HEK293 (cell line): ENCODE measurements at regions not wholly inside any gene's neighbourhood (a gene's known extent, or its start where the extent isn't known, plus 50 kb on each side); places are given as distances from the start of the nearest gene placed in this dataset.

Experiments
- ZIC2 ChIP-seq: fragments of 450-650 bp; formaldehyde crosslinking; IDR thresholded peaks from 2 replicates; pipeline ENCODE4 v1.5.1; 2016; ENCODE audit warnings: missing biosample characterization, missing genetic modification characterization
- TF ChIP-seq, protein P1 (sequence below): fragments of 450-650 bp; formaldehyde crosslinking; IDR thresholded peaks from 2 replicates; pipeline ENCODE4 v1.5.1; 2016; ENCODE audit warnings: missing biosample characterization, missing genetic modification characterization

DNA sequence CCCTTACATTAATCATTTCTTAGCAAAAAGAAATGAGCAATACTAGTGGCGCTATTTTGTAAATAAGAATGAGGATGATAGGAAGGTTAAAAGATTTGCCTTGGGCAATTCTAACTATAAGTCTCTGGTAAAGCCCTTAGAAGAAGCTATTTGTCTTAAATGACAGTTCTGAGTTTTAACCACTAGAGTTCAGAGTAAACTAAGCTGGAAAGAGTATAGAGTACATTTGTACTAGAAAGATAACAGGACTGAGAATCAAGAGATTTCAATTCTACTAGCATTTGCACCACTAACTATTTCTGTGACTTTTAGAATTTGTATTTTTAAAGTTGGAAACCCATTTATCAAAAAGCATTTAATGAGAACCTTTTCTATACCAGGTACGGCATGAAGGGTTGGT is 750.3 kb downstream of the OLFM4 start:
- TF ChIP-seq, protein P1, sequence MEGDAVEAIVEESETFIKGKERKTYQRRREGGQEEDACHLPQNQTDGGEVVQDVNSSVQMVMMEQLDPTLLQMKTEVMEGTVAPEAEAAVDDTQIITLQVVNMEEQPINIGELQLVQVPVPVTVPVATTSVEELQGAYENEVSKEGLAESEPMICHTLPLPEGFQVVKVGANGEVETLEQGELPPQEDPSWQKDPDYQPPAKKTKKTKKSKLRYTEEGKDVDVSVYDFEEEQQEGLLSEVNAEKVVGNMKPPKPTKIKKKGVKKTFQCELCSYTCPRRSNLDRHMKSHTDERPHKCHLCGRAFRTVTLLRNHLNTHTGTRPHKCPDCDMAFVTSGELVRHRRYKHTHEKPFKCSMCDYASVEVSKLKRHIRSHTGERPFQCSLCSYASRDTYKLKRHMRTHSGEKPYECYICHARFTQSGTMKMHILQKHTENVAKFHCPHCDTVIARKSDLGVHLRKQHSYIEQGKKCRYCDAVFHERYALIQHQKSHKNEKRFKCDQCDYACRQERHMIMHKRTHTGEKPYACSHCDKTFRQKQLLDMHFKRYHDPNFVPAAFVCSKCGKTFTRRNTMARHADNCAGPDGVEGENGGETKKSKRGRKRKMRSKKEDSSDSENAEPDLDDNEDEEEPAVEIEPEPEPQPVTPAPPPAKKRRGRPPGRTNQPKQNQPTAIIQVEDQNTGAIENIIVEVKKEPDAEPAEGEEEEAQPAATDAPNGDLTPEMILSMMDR (tag by site-specific recombination): no peak
- no peak for TF ChIP-seq ZIC2
